NCI-H524 treated with DMSO at 0.1 percent for 48 hours (cell line): ENCODE measurements at regions not wholly inside any gene's neighbourhood (a gene's known extent, or its start where the extent isn't known, plus 50 kb on each side); places are given as distances from the start of the nearest gene placed in this dataset.
"Not testable (repeated sequence)": the region's sequence is repeated elsewhere in the genome, so short reads cannot be mapped to it uniquely, and the experiment has no call there.

Experiments used
- DNase-seq: peaks from one replicate; lab custom pipeline; 2025; lab: John Stamatoyannopoulos, UW

- DNase-seq, result no peak
Measured at GRCh38 chr1:232579958-232580941, 49.7 kb downstream of the SIPA1L2 start.

- DNase-seq, result no peak
Measured at GRCh38 chr1:232579466-232579865, 50.5 kb downstream of the SIPA1L2 start.

- no peak for DNase-seq
Measured at GRCh38 chr1:232578651-232579195, 51.2 kb downstream of the SIPA1L2 start.

GRCh38 chr1:232577772-232578171 is 52.2 kb downstream of the SIPA1L2 start:
- DNase-seq, result no peak

GRCh38 chr1:232576537-232576936 is 53.4 kb downstream of the SIPA1L2 start:
- DNase-seq, result no peak

GRCh38 chr1:232575763-232576040 is 54.2 kb downstream of the SIPA1L2 start:
- DNase-seq, result no peak

- DNase-seq, result no peak
Measured at GRCh38 chr1:232574889-232575762, 54.8 kb downstream of the SIPA1L2 start.

- DNase-seq, result no peak
Measured at GRCh38 chr1:232574077-232574476, 55.9 kb downstream of the SIPA1L2 start.

GRCh38 chr1:232571523-232571922 is 58.4 kb downstream of the SIPA1L2 start:
- DNase-seq, result no peak

- DNase-seq, result no peak
Measured at GRCh38 chr1:232570007-232570406, 59.9 kb downstream of the SIPA1L2 start.

- DNase-seq, result not testable (repeated sequence)
Measured at GRCh38 chr1:232569554-232569921, 60.4 kb downstream of the SIPA1L2 start.

- no peak for DNase-seq
Measured at GRCh38 chr1:232568906-232569553, 60.9 kb downstream of the SIPA1L2 start.

GRCh38 chr1:232568331-232568852 is 61.5 kb downstream of the SIPA1L2 start:
- DNase-seq, result no peak

- DNase-seq, result no peak
Measured at GRCh38 chr1:232566093-232566492, 63.8 kb downstream of the SIPA1L2 start.

- no peak for DNase-seq
Measured at GRCh38 chr1:232562855-232563510, 67.0 kb downstream of the SIPA1L2 start.

GRCh38 chr1:232561381-232561780 is 68.6 kb downstream of the SIPA1L2 start:
- no peak for DNase-seq

GRCh38 chr1:232560940-232561339 is 69.0 kb downstream of the SIPA1L2 start:
- no peak for DNase-seq

GRCh38 chr1:232558954-232559353 is 71.0 kb downstream of the SIPA1L2 start:
- DNase-seq, result no peak

GRCh38 chr1:232557502-232558191 is 72.3 kb downstream of the SIPA1L2 start:
- DNase-seq, result no peak

- DNase-seq, result no peak
Measured at GRCh38 chr1:232557096-232557495, 72.8 kb downstream of the SIPA1L2 start.

GRCh38 chr1:232556351-232556750 is 73.6 kb downstream of the SIPA1L2 start:
- DNase-seq, result no peak
